ENCODE measurements at regions not wholly inside any gene's neighbourhood (a gene's known extent, or its start where the extent isn't known, plus 50 kb on each side); places are given as distances from the start of the nearest gene placed in this dataset.

GRCh38 chr9:1421436-1421835, 371.3 kb downstream of the DMRT2 start:
- TF ChIP-seq EZH2 (IDR thresholded peaks at IDR 0.05; ENCODE audit: borderline replicate concordance) (no peak), CTCF (IDR thresholded peaks at IDR 0.05; ENCODE audit: poor library complexity) (no peak)

All from hepatocyte (in vitro differentiated cells).